SK-N-SH treated with all-trans-retinoic acid at 6 μM for 48 hours (cell line): ENCODE measurements at regions not wholly inside any gene's neighbourhood (a gene's known extent, or its start where the extent isn't known, plus 50 kb on each side); places are given as distances from the start of the nearest gene placed in this dataset.

Experiments
- ATAC-seq: fragments of 200-7000 bp; cut with Tn5 transposase; 3 replicates; pipeline ENCODE4 v1.9.1; 2020; ENCODE audit warnings: mild to moderate bottlenecking, moderate library complexity
- ARNTL ChIP-seq: fragments of 450-650 bp; formaldehyde crosslinking; IDR thresholded peaks from 2 replicates; pipeline ENCODE4 v1.5.0; 2020; ENCODE audit warnings: low read depth, mild to moderate bottlenecking, moderate library complexity, borderline replicate concordance
- BACH2 ChIP-seq: fragments of 250-450 bp; sonication (Bioruptor Pico); IDR thresholded peaks from 2 replicates; pipeline ENCODE4 v1.9.0; 2021; ENCODE audit warnings: mild to moderate bottlenecking, borderline replicate concordance
- CSDC2 ChIP-seq: fragments of 250-450 bp; sonication (Bioruptor Pico); IDR thresholded peaks from 2 replicates; pipeline ENCODE4 v1.5.0; 2020; ENCODE audit warnings: mild to moderate bottlenecking, moderate library complexity
- CSRNP3 ChIP-seq: fragments of 250-450 bp; sonication (Bioruptor Pico); IDR thresholded peaks from 2 replicates; pipeline ENCODE4 v1.5.1; 2021; ENCODE audit warnings: mild to moderate bottlenecking, moderate library complexity
- ESRRG ChIP-seq: fragments of 250-450 bp; sonication (Bioruptor Pico); IDR thresholded peaks from 2 replicates; pipeline ENCODE4 v1.6.1; 2021; ENCODE audit warnings: mild to moderate bottlenecking
- GLIS3 ChIP-seq: fragments of 250-450 bp; sonication (Bioruptor Pico); IDR thresholded peaks from 2 replicates; pipeline ENCODE4 v1.5.0; 2020; ENCODE audit warnings: mild to moderate bottlenecking, moderate library complexity
- ISL1 ChIP-seq: fragments of 250-450 bp; sonication (Bioruptor Pico); IDR thresholded peaks from 2 replicates; pipeline ENCODE4 v2.1.2; 2022; ENCODE audit warnings: mild to moderate bottlenecking, moderate library complexity
- OSR1 ChIP-seq: fragments of 250-450 bp; sonication (Bioruptor Pico); IDR thresholded peaks from 2 replicates; pipeline ENCODE4 v1.8.0; 2022; ENCODE audit warnings: moderate library complexity, mild to moderate bottlenecking, inconsistent platforms
- POU6F1 ChIP-seq: fragments of 250-450 bp; sonication (Bioruptor Pico); IDR thresholded peaks from 2 replicates; pipeline ENCODE4 v1.8.0; 2021; ENCODE audit warnings: low read depth, mild to moderate bottlenecking, moderate library complexity, borderline replicate concordance
- PPARA ChIP-seq: fragments of 250-450 bp; sonication (Bioruptor Pico); IDR thresholded peaks from 2 replicates; pipeline ENCODE4 v1.5.0; 2020; ENCODE audit warnings: mild to moderate bottlenecking, borderline replicate concordance
- RARB ChIP-seq: fragments of 250-450 bp; sonication (Bioruptor Pico); IDR thresholded peaks from 2 replicates; pipeline ENCODE4 v1.8.0; 2021; ENCODE audit warnings: mild to moderate bottlenecking, moderate library complexity
- SNAI2 ChIP-seq: fragments of 250-450 bp; sonication (Bioruptor Pico); IDR thresholded peaks from 2 replicates; pipeline ENCODE4 v1.5.0; 2020; ENCODE audit warnings: mild to moderate bottlenecking, moderate library complexity
- TCF4 ChIP-seq: fragments of 250-450 bp; sonication (Bioruptor Pico); IDR thresholded peaks from 2 replicates; pipeline ENCODE4 v1.8.0; 2021; ENCODE audit warnings: mild to moderate bottlenecking, moderate library complexity, borderline replicate concordance
- TOX ChIP-seq: fragments of 250-450 bp; sonication (Bioruptor Pico); IDR thresholded peaks from 2 replicates; pipeline ENCODE4 v1.8.0; 2021; ENCODE audit warnings: mild to moderate bottlenecking, moderate library complexity, borderline replicate concordance
- ZC3H10 ChIP-seq: fragments of 250-450 bp; sonication (Bioruptor Pico); IDR thresholded peaks from 2 replicates; pipeline ENCODE4 v1.5.1; 2021; ENCODE audit warnings: mild to moderate bottlenecking, moderate library complexity
- ZFP3 ChIP-seq: fragments of 250-450 bp; sonication (Bioruptor Pico); IDR thresholded peaks from 2 replicates; pipeline ENCODE4 v1.5.0; 2020; ENCODE audit warnings: mild to moderate bottlenecking, moderate library complexity
- ZFP30 ChIP-seq: fragments of 450-650 bp; formaldehyde crosslinking; IDR thresholded peaks from 2 replicates; pipeline ENCODE4 v1.5.0; 2022; ENCODE audit warnings: mild to moderate bottlenecking, moderate library complexity
- ZNF565 ChIP-seq: fragments of 450-650 bp; formaldehyde crosslinking; conservative IDR thresholded peaks from 2 replicates; pipeline ENCODE4 v1.5.0; 2020; ENCODE audit warnings: low read depth, mild to moderate bottlenecking, moderate library complexity
- ZNF70 ChIP-seq: fragments of 450-650 bp; formaldehyde crosslinking; IDR thresholded peaks from 2 replicates; pipeline ENCODE4 v1.5.0; 2020; ENCODE audit warnings: mild to moderate bottlenecking, moderate library complexity
- TF ChIP-seq, protein P1 (sequence below): fragments of 250-450 bp; sonication (Bioruptor Pico); IDR thresholded peaks from 2 replicates; pipeline ENCODE4 v1.5.0; 2020; ENCODE audit warnings: mild to moderate bottlenecking, moderate library complexity
- TF ChIP-seq, protein P2 (sequence below): fragments of 250-450 bp; sonication (Bioruptor Pico); IDR thresholded peaks from 2 replicates; pipeline ENCODE4 v1.5.1; 2020; ENCODE audit warnings: low read depth, mild to moderate bottlenecking, moderate library complexity

DNA sequence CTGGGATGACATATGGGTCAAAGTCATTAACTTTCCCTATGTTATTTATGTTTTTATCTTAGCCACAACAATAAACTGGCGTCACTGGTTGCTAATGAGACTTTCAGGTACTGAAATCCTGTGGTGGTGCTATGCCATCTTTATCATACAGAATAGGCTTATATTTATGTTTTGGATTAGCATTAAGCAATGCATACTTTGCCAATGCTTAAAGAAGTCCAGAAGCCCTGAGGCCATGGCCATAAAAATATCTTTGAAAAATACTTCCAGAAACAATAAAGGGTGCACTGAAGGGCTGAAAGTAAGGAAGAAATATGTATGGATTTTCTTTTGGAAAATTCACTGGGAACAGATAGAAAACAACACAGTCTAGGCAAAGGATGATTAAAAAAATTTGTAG is 304.6 kb upstream of the SLC10A2 start (continued):
- TF ChIP-seq, protein P1, sequence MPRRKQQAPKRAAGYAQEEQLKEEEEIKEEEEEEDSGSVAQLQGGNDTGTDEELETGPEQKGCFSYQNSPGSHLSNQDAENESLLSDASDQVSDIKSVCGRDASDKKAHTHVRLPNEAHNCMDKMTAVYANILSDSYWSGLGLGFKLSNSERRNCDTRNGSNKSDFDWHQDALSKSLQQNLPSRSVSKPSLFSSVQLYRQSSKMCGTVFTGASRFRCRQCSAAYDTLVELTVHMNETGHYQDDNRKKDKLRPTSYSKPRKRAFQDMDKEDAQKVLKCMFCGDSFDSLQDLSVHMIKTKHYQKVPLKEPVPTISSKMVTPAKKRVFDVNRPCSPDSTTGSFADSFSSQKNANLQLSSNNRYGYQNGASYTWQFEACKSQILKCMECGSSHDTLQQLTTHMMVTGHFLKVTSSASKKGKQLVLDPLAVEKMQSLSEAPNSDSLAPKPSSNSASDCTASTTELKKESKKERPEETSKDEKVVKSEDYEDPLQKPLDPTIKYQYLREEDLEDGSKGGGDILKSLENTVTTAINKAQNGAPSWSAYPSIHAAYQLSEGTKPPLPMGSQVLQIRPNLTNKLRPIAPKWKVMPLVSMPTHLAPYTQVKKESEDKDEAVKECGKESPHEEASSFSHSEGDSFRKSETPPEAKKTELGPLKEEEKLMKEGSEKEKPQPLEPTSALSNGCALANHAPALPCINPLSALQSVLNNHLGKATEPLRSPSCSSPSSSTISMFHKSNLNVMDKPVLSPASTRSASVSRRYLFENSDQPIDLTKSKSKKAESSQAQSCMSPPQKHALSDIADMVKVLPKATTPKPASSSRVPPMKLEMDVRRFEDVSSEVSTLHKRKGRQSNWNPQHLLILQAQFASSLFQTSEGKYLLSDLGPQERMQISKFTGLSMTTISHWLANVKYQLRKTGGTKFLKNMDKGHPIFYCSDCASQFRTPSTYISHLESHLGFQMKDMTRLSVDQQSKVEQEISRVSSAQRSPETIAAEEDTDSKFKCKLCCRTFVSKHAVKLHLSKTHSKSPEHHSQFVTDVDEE (CRISPR knock-in tag), result no peak
- no peak for TF ChIP-seq GLIS3 (CRISPR knock-in tag)
- no peak for TF ChIP-seq ISL1
- TF ChIP-seq, all 23 proteins: peak for 0

- ATAC-seq, result no peak
Observed at GRCh38 chr13:103358255-103358932, 292.2 kb upstream of the SLC10A2 start.

DNA sequence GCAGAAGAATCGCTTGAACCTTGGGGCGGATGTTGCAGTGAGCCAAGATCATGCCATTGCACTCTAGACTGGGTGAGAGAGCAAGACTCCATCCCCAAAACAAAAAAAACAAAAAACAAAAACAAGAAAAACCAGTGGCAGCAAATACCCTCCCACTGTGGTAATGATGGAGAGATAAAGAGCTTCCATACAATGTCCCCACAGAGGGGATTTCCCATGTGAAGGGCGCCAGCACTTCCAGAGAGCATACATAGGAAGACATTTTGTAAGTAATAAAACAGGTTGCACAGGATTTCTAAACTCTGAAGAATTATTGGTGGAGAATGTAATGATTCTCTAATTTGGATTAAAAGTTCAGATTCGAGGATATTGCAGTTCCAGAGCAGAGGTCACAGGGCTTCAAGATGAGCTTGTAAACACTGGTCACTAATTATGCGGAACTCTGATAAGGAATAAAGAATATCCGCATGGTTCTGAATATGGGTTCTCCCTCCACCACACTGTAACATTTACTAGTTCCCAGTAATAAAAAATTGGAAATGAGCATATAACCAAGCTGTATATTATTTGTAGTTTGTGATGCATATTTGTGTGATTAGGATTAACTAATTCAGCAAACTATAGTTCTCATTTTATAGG is 290.1 kb upstream of the SLC10A2 start:
- ATAC-seq, result no peak
- TF ChIP-seq OSR1 (CRISPR knock-in tag) (no peak), POU6F1 (no peak), ESRRG (no peak), ARNTL (CRISPR knock-in tag) (no peak), ZFP30 (CRISPR knock-in tag) (no peak), TCF4 (CRISPR knock-in tag) (no peak)
- TF ChIP-seq, protein P1 (CRISPR knock-in tag), result no peak
- TF ChIP-seq, all 23 proteins: peak for 0

More at GRCh38 chr13:103358255-103358932, 292.2 kb upstream of the SLC10A2 start:
- TF ChIP-seq TOX (CRISPR knock-in tag), result no peak
- no peak for TF ChIP-seq ZFP3 (CRISPR knock-in tag)
- no peak for TF ChIP-seq POU6F1
- TF ChIP-seq PPARA (CRISPR knock-in tag), result no peak
- TF ChIP-seq ZFP30 (CRISPR knock-in tag), result no peak
- no peak for TF ChIP-seq ISL1

- peak; percentile 41; the same call in 1 of the 3 replicates for ATAC-seq
- TF ChIP-seq POU6F1, result no peak
- TF ChIP-seq RARB, result no peak
- no peak for TF ChIP-seq CSRNP3 (CRISPR knock-in tag)
- TF ChIP-seq TCF4 (CRISPR knock-in tag), result peak; percentile 98
- no peak for TF ChIP-seq OSR1 (CRISPR knock-in tag)
- 0 out of 2 replicates have a peak, but pooled peaks have one; percentile 23 for TF ChIP-seq PPARA (CRISPR knock-in tag)
- TF ChIP-seq ZC3H10, result no peak
- no peak for TF ChIP-seq CSDC2 (CRISPR knock-in tag)
- 0 out of 2 replicates have a peak, but pooled peaks have one; percentile 6 for TF ChIP-seq ZNF565
- TF ChIP-seq, protein P2, sequence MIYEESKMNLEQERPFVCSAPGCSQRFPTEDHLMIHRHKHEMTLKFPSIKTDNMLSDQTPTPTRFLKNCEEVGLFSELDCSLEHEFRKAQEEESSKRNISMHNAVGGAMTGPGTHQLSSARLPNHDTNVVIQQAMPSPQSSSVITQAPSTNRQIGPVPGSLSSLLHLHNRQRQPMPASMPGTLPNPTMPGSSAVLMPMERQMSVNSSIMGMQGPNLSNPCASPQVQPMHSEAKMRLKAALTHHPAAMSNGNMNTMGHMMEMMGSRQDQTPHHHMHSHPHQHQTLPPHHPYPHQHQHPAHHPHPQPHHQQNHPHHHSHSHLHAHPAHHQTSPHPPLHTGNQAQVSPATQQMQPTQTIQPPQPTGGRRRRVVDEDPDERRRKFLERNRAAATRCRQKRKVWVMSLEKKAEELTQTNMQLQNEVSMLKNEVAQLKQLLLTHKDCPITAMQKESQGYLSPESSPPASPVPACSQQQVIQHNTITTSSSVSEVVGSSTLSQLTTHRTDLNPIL, result peak; percentile 96
- TF ChIP-seq BACH2 (CRISPR knock-in tag), result no peak
- 0 out of 2 replicates have a peak, but pooled peaks have one; percentile 19 for TF ChIP-seq ZNF70 (CRISPR knock-in tag)
- TF ChIP-seq SNAI2 (CRISPR knock-in tag), result no peak
Observed at GRCh38 chr13:103354171-103354570, 288.0 kb upstream of the SLC10A2 start.
